ENCODE measurements at regions not wholly inside any gene's neighbourhood (a gene's known extent, or its start where the extent isn't known, plus 50 kb on each side); places are given as distances from the start of the nearest gene placed in this dataset.

DNA sequence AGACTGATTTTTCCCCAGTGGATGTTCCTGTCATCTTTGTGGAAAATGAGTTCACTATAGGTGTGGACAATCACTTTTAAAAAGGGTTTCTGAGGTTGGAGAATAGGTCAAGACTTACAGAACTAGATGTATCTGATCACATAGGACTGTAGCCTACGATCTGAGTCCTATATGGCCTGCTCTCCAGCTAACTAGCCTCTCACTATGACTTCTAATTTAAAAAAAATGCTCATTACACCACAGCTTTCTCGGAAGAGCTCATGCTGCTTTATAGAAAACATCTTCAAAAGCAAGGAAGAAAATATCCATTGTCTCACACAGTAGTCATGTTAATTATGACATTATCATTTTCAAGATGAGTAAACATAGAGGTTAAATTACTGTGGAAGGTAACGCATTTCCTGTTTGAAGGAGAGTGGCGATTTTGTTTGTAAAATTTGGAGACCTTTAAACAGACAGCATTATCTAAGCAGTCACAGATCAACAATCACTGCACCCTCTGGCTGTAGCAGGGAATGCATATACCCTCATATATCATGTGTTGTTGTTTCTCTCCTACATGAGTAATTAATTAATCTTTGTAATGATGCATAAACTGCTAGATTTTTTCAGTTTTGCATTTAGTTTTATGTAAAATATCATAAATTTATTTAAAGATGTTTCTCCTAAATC, 573.7 kb downstream of the GABRG2 start:
- Histone ChIP-seq H4K20me1 (ENCODE audit: control insufficient read depth, extremely low read depth, insufficient read depth, low read length) (no peaks in the 10 kb centered on the region), H3K4me1 (ENCODE audit: control insufficient read depth, extremely low read depth, insufficient read depth, low read length) (no peaks in the 10 kb centered on the region), H3K4me2 (ENCODE audit: control insufficient read depth, extremely low read depth, insufficient read depth, low read depth, low read length) (no peak overlapping the region), H3K27me3 (ENCODE audit: control insufficient read depth, extremely low read depth, insufficient read depth, low read length) (no peaks in the 10 kb centered on the region), H3K9ac (ENCODE audit: control insufficient read depth, extremely low read depth, insufficient read depth, low read length) (no peak overlapping the region), H3K79me2 (ENCODE audit: control insufficient read depth, insufficient read depth, low read length) (no peaks in the 10 kb centered on the region), H3K36me3 (ENCODE audit: control insufficient read depth in 2 of 2, extremely low read depth in 1 of 2, insufficient read depth in 2 of 2, low read length in 2 of 2) (no peaks in the 10 kb centered on the region), H3K9me3 (ENCODE audit: control insufficient read depth, low read depth, low read length) (no peaks in the 10 kb centered on the region), H3K27ac (ENCODE audit: control insufficient read depth, insufficient read depth, low read length) (no peak overlapping the region), H2AFZ (ENCODE audit: control insufficient read depth, low read length) (no peak overlapping the region), H3K4me3 (ENCODE audit: control insufficient read depth in 2 of 3, extremely low read depth in 1 of 3, insufficient read depth in 2 of 3, low read depth in 1 of 3, low read length in 3 of 3) (no peak overlapping the region), H3K9me1 (ENCODE audit: control insufficient read depth, extremely low read depth, insufficient read depth, low read length) (no peaks in the 10 kb centered on the region)
- FAIRE-seq (no peak), DNase-seq (ENCODE audit: low read depth, low spot score) (no peak)
- dilution Hi-C loops (cut with MboI; ENCODE audit: extremely low pct_ligation_motif_present, low sequenced_read_pairs), result no loop called here
- TF ChIP-seq, protein P1, sequence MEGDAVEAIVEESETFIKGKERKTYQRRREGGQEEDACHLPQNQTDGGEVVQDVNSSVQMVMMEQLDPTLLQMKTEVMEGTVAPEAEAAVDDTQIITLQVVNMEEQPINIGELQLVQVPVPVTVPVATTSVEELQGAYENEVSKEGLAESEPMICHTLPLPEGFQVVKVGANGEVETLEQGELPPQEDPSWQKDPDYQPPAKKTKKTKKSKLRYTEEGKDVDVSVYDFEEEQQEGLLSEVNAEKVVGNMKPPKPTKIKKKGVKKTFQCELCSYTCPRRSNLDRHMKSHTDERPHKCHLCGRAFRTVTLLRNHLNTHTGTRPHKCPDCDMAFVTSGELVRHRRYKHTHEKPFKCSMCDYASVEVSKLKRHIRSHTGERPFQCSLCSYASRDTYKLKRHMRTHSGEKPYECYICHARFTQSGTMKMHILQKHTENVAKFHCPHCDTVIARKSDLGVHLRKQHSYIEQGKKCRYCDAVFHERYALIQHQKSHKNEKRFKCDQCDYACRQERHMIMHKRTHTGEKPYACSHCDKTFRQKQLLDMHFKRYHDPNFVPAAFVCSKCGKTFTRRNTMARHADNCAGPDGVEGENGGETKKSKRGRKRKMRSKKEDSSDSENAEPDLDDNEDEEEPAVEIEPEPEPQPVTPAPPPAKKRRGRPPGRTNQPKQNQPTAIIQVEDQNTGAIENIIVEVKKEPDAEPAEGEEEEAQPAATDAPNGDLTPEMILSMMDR (optimal IDR thresholded peaks at IDR 0.05 in 1 of 3, IDR thresholded peaks at IDR 0.05 in 1 of 3, conservative IDR thresholded peaks at IDR 0.05 in 1 of 3; ENCODE audit: extremely low read depth in 1 of 3, insufficient read depth in 2 of 3, low read length in 3 of 3), result no peak
- no peak for TF ChIP-seq EZH2 (IDR thresholded peaks at IDR 0.05; ENCODE audit: low read length)

GRCh38 chr5:162654661-162655405, 587.3 kb downstream of the GABRG2 start:
- no peak for FAIRE-seq
- H3K9me1 ChIP-seq (ENCODE audit: control insufficient read depth, extremely low read depth, insufficient read depth, low read length), result no peaks in the 10 kb centered on the region
- no peaks in the 10 kb centered on the region for H3K27me3 ChIP-seq (ENCODE audit: control insufficient read depth, extremely low read depth, insufficient read depth, low read length)
- no peak for TF ChIP-seq EZH2 (IDR thresholded peaks at IDR 0.05; ENCODE audit: low read length)
- TF ChIP-seq, protein P1 (optimal IDR thresholded peaks at IDR 0.05 in 1 of 3, IDR thresholded peaks at IDR 0.05 in 1 of 3, conservative IDR thresholded peaks at IDR 0.05 in 1 of 3; ENCODE audit: extremely low read depth in 1 of 3, insufficient read depth in 2 of 3, low read length in 3 of 3), result no peak
- no peak overlapping the region for H3K4me2 ChIP-seq (ENCODE audit: control insufficient read depth, extremely low read depth, insufficient read depth, low read depth, low read length)
- H2AFZ ChIP-seq (ENCODE audit: control insufficient read depth, low read length), result no peak overlapping the region
- no peaks in the 10 kb centered on the region for H3K4me1 ChIP-seq (ENCODE audit: control insufficient read depth, extremely low read depth, insufficient read depth, low read length)
- no peak overlapping the region for H3K4me3 ChIP-seq (ENCODE audit: control insufficient read depth in 2 of 3, extremely low read depth in 1 of 3, insufficient read depth in 2 of 3, low read depth in 1 of 3, low read length in 3 of 3)
- dilution Hi-C loops (cut with MboI; ENCODE audit: extremely low pct_ligation_motif_present, low sequenced_read_pairs), result no loop called here
- H3K9ac ChIP-seq (ENCODE audit: control insufficient read depth, extremely low read depth, insufficient read depth, low read length), result no peak overlapping the region
- DNase-seq (ENCODE audit: low read depth, low spot score), result no peak
- no peak overlapping the region for H3K27ac ChIP-seq (ENCODE audit: control insufficient read depth, insufficient read depth, low read length)
- H3K79me2 ChIP-seq (ENCODE audit: control insufficient read depth, insufficient read depth, low read length), result no peaks in the 10 kb centered on the region
- no peaks in the 10 kb centered on the region for H4K20me1 ChIP-seq (ENCODE audit: control insufficient read depth, extremely low read depth, insufficient read depth, low read length)
- H3K9me3 ChIP-seq (ENCODE audit: control insufficient read depth, low read depth, low read length), result no peaks in the 10 kb centered on the region
- no peaks in the 10 kb centered on the region for H3K36me3 ChIP-seq (ENCODE audit: control insufficient read depth in 2 of 2, extremely low read depth in 1 of 2, insufficient read depth in 2 of 2, low read length in 2 of 2)

Data from keratinocyte (primary cell).